ENCODE measurements at regions not wholly inside any gene's neighbourhood (a gene's known extent, or its start where the extent isn't known, plus 50 kb on each side); places are given as distances from the start of the nearest gene placed in this dataset.

- Histone ChIP-seq H3K27me3 (ENCODE audit: insufficient read depth, low read length) (peaks cover 26% of the 10 kb centered on the region; the same call in 1 of the 2 replicates), H3K9me3 (ENCODE audit: insufficient read depth, low read depth, low read length) (no peaks in the 10 kb centered on the region; the same call in 1 of the 2 replicates), H3K27ac (ENCODE audit: low read length) (no peak overlapping the region), H3K4me3 (ENCODE audit: low read length) (no peak overlapping the region), H3K4me1 (ENCODE audit: insufficient read depth, low read length) (peaks cover 11% of the 10 kb centered on the region; the same call in 1 of the 2 replicates), H3K9ac (ENCODE audit: low read depth, low read length) (no peak overlapping the region), H3K36me3 (ENCODE audit: insufficient read depth, low read depth, low read length) (no peaks in the 10 kb centered on the region)
Measured at GRCh38 chr18:78140294-78140693, 839.3 kb upstream of the SALL3 start.

GRCh38 chr18:78144669-78145068 lies 834.9 kb upstream of the SALL3 start:
- no peak overlapping the region for H3K4me3 ChIP-seq (ENCODE audit: low read length)
- H3K4me1 ChIP-seq (ENCODE audit: insufficient read depth, low read length): no peaks in the 10 kb centered on the region; the same call in 1 of the 2 replicates
- 0 out of 2 replicates have a peak, but pooled peaks cover 6% of the 10 kb centered on the region for H3K9me3 ChIP-seq (ENCODE audit: insufficient read depth, low read depth, low read length)
- H3K27ac ChIP-seq (ENCODE audit: low read length): no peak overlapping the region
- no peak overlapping the region for H3K9ac ChIP-seq (ENCODE audit: low read depth, low read length)
- H3K36me3 ChIP-seq (ENCODE audit: insufficient read depth, low read depth, low read length): no peaks in the 10 kb centered on the region
- H3K27me3 ChIP-seq (ENCODE audit: insufficient read depth, low read length): peaks cover 10% of the 10 kb centered on the region; the same call in 1 of the 2 replicates

- no peaks in the 10 kb centered on the region for H3K4me1 ChIP-seq (ENCODE audit: insufficient read depth, low read length)
- H3K4me3 ChIP-seq (ENCODE audit: low read length): no peak overlapping the region
- H3K27me3 ChIP-seq (ENCODE audit: insufficient read depth, low read length): peaks cover 7% of the 10 kb centered on the region; the same call in 1 of the 2 replicates
- no peak overlapping the region for H3K9ac ChIP-seq (ENCODE audit: low read depth, low read length)
- H3K27ac ChIP-seq (ENCODE audit: low read length): no peak overlapping the region
- H3K9me3 ChIP-seq (ENCODE audit: insufficient read depth, low read depth, low read length): 0 out of 2 replicates have a peak, but pooled peaks cover 6% of the 10 kb centered on the region
- no peaks in the 10 kb centered on the region for H3K36me3 ChIP-seq (ENCODE audit: insufficient read depth, low read depth, low read length)
Measured at GRCh38 chr18:78145096-78145495, 834.5 kb upstream of the SALL3 start.

GRCh38 chr18:78146136-78147085 lies 833.2 kb upstream of the SALL3 start:
- H3K9me3 ChIP-seq (ENCODE audit: insufficient read depth, low read depth, low read length): 0 out of 2 replicates have a peak, but pooled peaks cover 6% of the 10 kb centered on the region
- no peaks in the 10 kb centered on the region for H3K27me3 ChIP-seq (ENCODE audit: insufficient read depth, low read length)
- no peak overlapping the region for H3K27ac ChIP-seq (ENCODE audit: low read length)
- no peaks in the 10 kb centered on the region for H3K4me1 ChIP-seq (ENCODE audit: insufficient read depth, low read length)
- no peak overlapping the region for H3K9ac ChIP-seq (ENCODE audit: low read depth, low read length)
- H3K4me3 ChIP-seq (ENCODE audit: low read length): no peak overlapping the region
- no peaks in the 10 kb centered on the region for H3K36me3 ChIP-seq (ENCODE audit: insufficient read depth, low read depth, low read length)

GRCh38 chr18:78150590-78150989 lies 829.0 kb upstream of the SALL3 start:
- H3K9me3 ChIP-seq (ENCODE audit: insufficient read depth, low read depth, low read length): 0 out of 2 replicates have a peak, but pooled peaks cover 6% of the 10 kb centered on the region
- H3K9ac ChIP-seq (ENCODE audit: low read depth, low read length): no peak overlapping the region
- no peaks in the 10 kb centered on the region for H3K36me3 ChIP-seq (ENCODE audit: insufficient read depth, low read depth, low read length)
- H3K27ac ChIP-seq (ENCODE audit: low read length): no peak overlapping the region
- H3K4me1 ChIP-seq (ENCODE audit: insufficient read depth, low read length): 0 out of 2 replicates have a peak, but pooled peaks cover 4% of the 10 kb centered on the region
- no peak overlapping the region for H3K4me3 ChIP-seq (ENCODE audit: low read length)
- H3K27me3 ChIP-seq (ENCODE audit: insufficient read depth, low read length): no peaks in the 10 kb centered on the region

GRCh38 chr18:78151234-78151633 lies 828.4 kb upstream of the SALL3 start:
- H3K4me1 ChIP-seq (ENCODE audit: insufficient read depth, low read length): 0 out of 2 replicates have a peak, but pooled peaks cover 4% of the 10 kb centered on the region
- H3K9me3 ChIP-seq (ENCODE audit: insufficient read depth, low read depth, low read length): 0 out of 2 replicates have a peak, but pooled peaks cover 6% of the 10 kb centered on the region
- no peak overlapping the region for H3K4me3 ChIP-seq (ENCODE audit: low read length)
- no peaks in the 10 kb centered on the region for H3K27me3 ChIP-seq (ENCODE audit: insufficient read depth, low read length)
- no peaks in the 10 kb centered on the region for H3K36me3 ChIP-seq (ENCODE audit: insufficient read depth, low read depth, low read length)
- no peak overlapping the region for H3K9ac ChIP-seq (ENCODE audit: low read depth, low read length)
- no peak overlapping the region for H3K27ac ChIP-seq (ENCODE audit: low read length)

- Histone ChIP-seq H3K9ac (ENCODE audit: low read depth, low read length) (no peak overlapping the region), H3K9me3 (ENCODE audit: insufficient read depth, low read depth, low read length) (0 out of 2 replicates have a peak, but pooled peaks cover 6% of the 10 kb centered on the region), H3K36me3 (ENCODE audit: insufficient read depth, low read depth, low read length) (no peaks in the 10 kb centered on the region), H3K27me3 (ENCODE audit: insufficient read depth, low read length) (no peaks in the 10 kb centered on the region), H3K27ac (ENCODE audit: low read length) (no peak overlapping the region), H3K4me1 (ENCODE audit: insufficient read depth, low read length) (0 out of 2 replicates have a peak, but pooled peaks cover 4% of the 10 kb centered on the region), H3K4me3 (ENCODE audit: low read length) (no peak overlapping the region)
Measured at GRCh38 chr18:78151948-78152725, 827.5 kb upstream of the SALL3 start.

GRCh38 chr18:78153362-78153761 lies 826.3 kb upstream of the SALL3 start:
- Histone ChIP-seq H3K4me3 (ENCODE audit: low read length) (no peak overlapping the region), H3K36me3 (ENCODE audit: insufficient read depth, low read depth, low read length) (no peaks in the 10 kb centered on the region), H3K9me3 (ENCODE audit: insufficient read depth, low read depth, low read length) (0 out of 2 replicates have a peak, but pooled peaks cover 6% of the 10 kb centered on the region), H3K27me3 (ENCODE audit: insufficient read depth, low read length) (no peaks in the 10 kb centered on the region), H3K9ac (ENCODE audit: low read depth, low read length) (no peak overlapping the region), H3K4me1 (ENCODE audit: insufficient read depth, low read length) (0 out of 2 replicates have a peak, but pooled peaks cover 4% of the 10 kb centered on the region), H3K27ac (ENCODE audit: low read length) (no peak overlapping the region)

- H3K9ac ChIP-seq (ENCODE audit: low read depth, low read length): no peak overlapping the region
- no peaks in the 10 kb centered on the region for H3K36me3 ChIP-seq (ENCODE audit: insufficient read depth, low read depth, low read length)
- H3K4me1 ChIP-seq (ENCODE audit: insufficient read depth, low read length): 0 out of 2 replicates have a peak, but pooled peaks cover 4% of the 10 kb centered on the region
- H3K27me3 ChIP-seq (ENCODE audit: insufficient read depth, low read length): no peaks in the 10 kb centered on the region
- no peak overlapping the region for H3K4me3 ChIP-seq (ENCODE audit: low read length)
- no peak overlapping the region for H3K27ac ChIP-seq (ENCODE audit: low read length)
- no peaks in the 10 kb centered on the region for H3K9me3 ChIP-seq (ENCODE audit: insufficient read depth, low read depth, low read length)
Measured at GRCh38 chr18:78154444-78154843, 825.2 kb upstream of the SALL3 start.

- Histone ChIP-seq H3K36me3 (ENCODE audit: insufficient read depth, low read depth, low read length) (no peaks in the 10 kb centered on the region), H3K4me3 (ENCODE audit: low read length) (no peak overlapping the region), H3K9me3 (ENCODE audit: insufficient read depth, low read depth, low read length) (no peaks in the 10 kb centered on the region), H3K4me1 (ENCODE audit: insufficient read depth, low read length) (0 out of 2 replicates have a peak, but pooled peaks cover 4% of the 10 kb centered on the region), H3K9ac (ENCODE audit: low read depth, low read length) (no peak overlapping the region), H3K27ac (ENCODE audit: low read length) (no peak overlapping the region), H3K27me3 (ENCODE audit: insufficient read depth, low read length) (no peaks in the 10 kb centered on the region)
Measured at GRCh38 chr18:78154853-78155252, 824.8 kb upstream of the SALL3 start.

- H3K4me1 ChIP-seq (ENCODE audit: insufficient read depth, low read length): 0 out of 2 replicates have a peak, but pooled peaks cover 4% of the 10 kb centered on the region
- H3K9me3 ChIP-seq (ENCODE audit: insufficient read depth, low read depth, low read length): no peaks in the 10 kb centered on the region
- no peak overlapping the region for H3K4me3 ChIP-seq (ENCODE audit: low read length)
- H3K27me3 ChIP-seq (ENCODE audit: insufficient read depth, low read length): no peaks in the 10 kb centered on the region
- no peaks in the 10 kb centered on the region for H3K36me3 ChIP-seq (ENCODE audit: insufficient read depth, low read depth, low read length)
- no peak overlapping the region for H3K27ac ChIP-seq (ENCODE audit: low read length)
- H3K9ac ChIP-seq (ENCODE audit: low read depth, low read length): no peak overlapping the region
Measured at GRCh38 chr18:78156466-78156865, 823.2 kb upstream of the SALL3 start.
